Panc1 (cell line): ENCODE measurements at regions not wholly inside any gene's neighbourhood (a gene's known extent, or its start where the extent isn't known, plus 50 kb on each side); places are given as distances from the start of the nearest gene placed in this dataset.

Source experiments
- ATAC-seq: fragments of 200-7000 bp; cut with Tn5 transposase; 2 replicates; pipeline ENCODE4 v1.9.1; 2020; ENCODE audit warnings: mild to moderate bottlenecking, moderate library complexity
- BruUV-seq: library from RNA; stranded (reverse); fragments of 400-500 nt; replicated peaks from 2 replicates; lab custom pipeline; 2021; lab: Mats Ljungman, UMichigan
- CTCF ChIA-PET: fragments of 300-600 bp; sonication (Branson Sonifier 250); formaldehyde crosslinking; loops from one replicate; lab custom pipeline; 2022; ENCODE audit warnings: antibody characterized with exemption; lab: Charles Lee
- POLR2A ChIA-PET: fragments of 300-600 bp; sonication (Branson Sonifier 250); formaldehyde crosslinking; loops from one replicate; lab custom pipeline; 2022; ENCODE audit warnings: antibody characterized with exemption; lab: Charles Lee
- DNase-seq: peaks from one replicate; pipeline ENCODE4 v3.0.0-alpha.2; 2010; ENCODE audit warnings: low read depth, low spot score
- H3K27ac ChIP-seq: 2 replicates; pipeline ENCODE4 v1.5.1; 2011; ENCODE audit warnings: mild to moderate bottlenecking, low read length, inconsistent platforms
- H3K27me3 ChIP-seq: fragments of 200-500 bp; sonication (Bioruptor generic); 2 replicates; pipeline ENCODE4 v1.6.0; 2014; ENCODE audit warnings: low read length, inconsistent platforms; ENCODE audit not compliant: control insufficient read depth, insufficient read depth
- H3K36me3 ChIP-seq: fragments of 200-500 bp; sonication (Bioruptor generic); 2 replicates; pipeline ENCODE4 v1.5.1; 2014; ENCODE audit warnings: inconsistent platforms, mild to moderate bottlenecking, low read length, moderate library complexity; ENCODE audit not compliant: control insufficient read depth, insufficient read depth
- H3K4me1 ChIP-seq: 2 replicates; pipeline ENCODE4 v1.5.1; 2011; ENCODE audit warnings: inconsistent platforms, mild to moderate bottlenecking, low read length, moderate library complexity; ENCODE audit not compliant: control insufficient read depth, insufficient read depth
- H3K4me3 ChIP-seq, 2 experiments: 2 replicates each; pipeline ENCODE4 v1.5.1; 2011 to 2012; ENCODE audit warnings: low read depth in 2 of 2, low read length in 2 of 2, mild to moderate bottlenecking in 2 of 2, inconsistent platforms in 1 of 2, moderate library complexity in 1 of 2
- H3K9me3 ChIP-seq: fragments of 200-500 bp; sonication (Bioruptor generic); 2 replicates; pipeline ENCODE4 v1.5.1; 2014; ENCODE audit warnings: low read depth, mild to moderate bottlenecking, inconsistent platforms, low read length, moderate library complexity; ENCODE audit not compliant: control insufficient read depth, insufficient read depth
- POLR2AphosphoS5 ChIP-seq: IDR thresholded peaks from 2 replicates; pipeline ENCODE4 v1.6.1; 2012; ENCODE audit warnings: mild to moderate bottlenecking, low read depth, low read length, moderate library complexity
- SIN3A ChIP-seq: IDR thresholded peaks from 2 replicates; pipeline ENCODE4 v1.6.1; 2012; ENCODE audit warnings: low read depth, mild to moderate bottlenecking, low read length, moderate library complexity, borderline replicate concordance; ENCODE audit not compliant: insufficient read depth
- TCF7L2 ChIP-seq: IDR thresholded peaks from 2 replicates; pipeline ENCODE4 v1.6.1; 2011; ENCODE audit warnings: mild to moderate bottlenecking, low read depth, low read length, inconsistent platforms
- in situ Hi-C: cut with HindIII; loops from 2 replicates; pipeline ENCODE4 v1.10.0; 2016; ENCODE audit warnings: low sequenced_read_pairs, low pct_unique_long_range_greater_than_20kb
- intact Hi-C: fragments of 100-400 bp; cut with micrococcal nuclease; formaldehyde crosslinking; loops from one replicate; pipeline ENCODE4 v1.10.0; 2022; ENCODE audit not compliant: unreplicated experiment
- TF ChIP-seq, protein P1 (sequence below): fragments of 450-650 bp; IDR thresholded peaks from 2 replicates; pipeline ENCODE4 v1.5.1; 2017; ENCODE audit warnings: mild to moderate bottlenecking
- TF ChIP-seq, protein P2 (sequence below), 2 experiments: IDR thresholded peaks; 2 replicates each; pipeline ENCODE4 v1.6.1; 2011 to 2012; ENCODE audit warnings: low read depth in 2 of 2, control low read depth in 1 of 2, low read length in 1 of 2, mild to moderate bottlenecking in 1 of 2, moderate library complexity in 1 of 2; ENCODE audit not compliant: insufficient read depth in 1 of 2

DNA sequence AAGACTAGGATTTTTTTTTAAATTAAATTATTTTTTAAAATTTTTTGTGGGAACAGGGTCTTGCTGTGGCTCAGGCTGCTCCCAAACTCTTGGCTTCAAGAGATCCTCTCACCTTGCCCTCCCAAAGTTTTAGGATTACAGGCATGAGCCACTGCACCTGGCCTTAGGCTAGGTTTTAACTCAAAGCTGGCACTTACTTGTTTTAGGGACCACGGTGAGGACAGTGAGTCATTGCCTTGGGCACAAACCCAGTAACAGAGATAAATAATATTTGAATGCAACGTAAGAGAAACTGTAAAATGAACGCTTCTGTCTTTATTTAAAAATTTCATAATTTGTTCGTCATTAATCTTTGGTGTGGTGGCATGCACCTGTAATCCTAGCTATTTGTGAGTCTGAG is 96.6 kb downstream of the GATA3 start:
- ATAC-seq (no peak), DNase-seq (no peak)
- in situ Hi-C loops (no loop called here), intact Hi-C loops (no loop called here)
- H3K4me1 ChIP-seq = no peaks in the 10 kb centered on the region
- no peaks in the 10 kb centered on the region for H3K9me3 ChIP-seq
- H3K36me3 ChIP-seq = no peaks in the 10 kb centered on the region
- ChIA-PET CTCF (no interaction called here), POLR2A (no interaction called here)
- no peak overlapping the region for H3K27ac ChIP-seq
- no peak for TF ChIP-seq SIN3A
- no peak for TF ChIP-seq POLR2AphosphoS5
- no peak for TF ChIP-seq TCF7L2
- TF ChIP-seq, protein P1, sequence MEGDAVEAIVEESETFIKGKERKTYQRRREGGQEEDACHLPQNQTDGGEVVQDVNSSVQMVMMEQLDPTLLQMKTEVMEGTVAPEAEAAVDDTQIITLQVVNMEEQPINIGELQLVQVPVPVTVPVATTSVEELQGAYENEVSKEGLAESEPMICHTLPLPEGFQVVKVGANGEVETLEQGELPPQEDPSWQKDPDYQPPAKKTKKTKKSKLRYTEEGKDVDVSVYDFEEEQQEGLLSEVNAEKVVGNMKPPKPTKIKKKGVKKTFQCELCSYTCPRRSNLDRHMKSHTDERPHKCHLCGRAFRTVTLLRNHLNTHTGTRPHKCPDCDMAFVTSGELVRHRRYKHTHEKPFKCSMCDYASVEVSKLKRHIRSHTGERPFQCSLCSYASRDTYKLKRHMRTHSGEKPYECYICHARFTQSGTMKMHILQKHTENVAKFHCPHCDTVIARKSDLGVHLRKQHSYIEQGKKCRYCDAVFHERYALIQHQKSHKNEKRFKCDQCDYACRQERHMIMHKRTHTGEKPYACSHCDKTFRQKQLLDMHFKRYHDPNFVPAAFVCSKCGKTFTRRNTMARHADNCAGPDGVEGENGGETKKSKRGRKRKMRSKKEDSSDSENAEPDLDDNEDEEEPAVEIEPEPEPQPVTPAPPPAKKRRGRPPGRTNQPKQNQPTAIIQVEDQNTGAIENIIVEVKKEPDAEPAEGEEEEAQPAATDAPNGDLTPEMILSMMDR = no peak
- TF ChIP-seq, protein P2, sequence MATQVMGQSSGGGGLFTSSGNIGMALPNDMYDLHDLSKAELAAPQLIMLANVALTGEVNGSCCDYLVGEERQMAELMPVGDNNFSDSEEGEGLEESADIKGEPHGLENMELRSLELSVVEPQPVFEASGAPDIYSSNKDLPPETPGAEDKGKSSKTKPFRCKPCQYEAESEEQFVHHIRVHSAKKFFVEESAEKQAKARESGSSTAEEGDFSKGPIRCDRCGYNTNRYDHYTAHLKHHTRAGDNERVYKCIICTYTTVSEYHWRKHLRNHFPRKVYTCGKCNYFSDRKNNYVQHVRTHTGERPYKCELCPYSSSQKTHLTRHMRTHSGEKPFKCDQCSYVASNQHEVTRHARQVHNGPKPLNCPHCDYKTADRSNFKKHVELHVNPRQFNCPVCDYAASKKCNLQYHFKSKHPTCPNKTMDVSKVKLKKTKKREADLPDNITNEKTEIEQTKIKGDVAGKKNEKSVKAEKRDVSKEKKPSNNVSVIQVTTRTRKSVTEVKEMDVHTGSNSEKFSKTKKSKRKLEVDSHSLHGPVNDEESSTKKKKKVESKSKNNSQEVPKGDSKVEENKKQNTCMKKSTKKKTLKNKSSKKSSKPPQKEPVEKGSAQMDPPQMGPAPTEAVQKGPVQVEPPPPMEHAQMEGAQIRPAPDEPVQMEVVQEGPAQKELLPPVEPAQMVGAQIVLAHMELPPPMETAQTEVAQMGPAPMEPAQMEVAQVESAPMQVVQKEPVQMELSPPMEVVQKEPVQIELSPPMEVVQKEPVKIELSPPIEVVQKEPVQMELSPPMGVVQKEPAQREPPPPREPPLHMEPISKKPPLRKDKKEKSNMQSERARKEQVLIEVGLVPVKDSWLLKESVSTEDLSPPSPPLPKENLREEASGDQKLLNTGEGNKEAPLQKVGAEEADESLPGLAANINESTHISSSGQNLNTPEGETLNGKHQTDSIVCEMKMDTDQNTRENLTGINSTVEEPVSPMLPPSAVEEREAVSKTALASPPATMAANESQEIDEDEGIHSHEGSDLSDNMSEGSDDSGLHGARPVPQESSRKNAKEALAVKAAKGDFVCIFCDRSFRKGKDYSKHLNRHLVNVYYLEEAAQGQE (IDR thresholded peaks at IDR 0.05; ENCODE audit: insufficient read depth in 1 of 2, low read depth in 2 of 2, low read length in 1 of 2) = no peak
- no TSS peak for BruUV-seq
- no peak overlapping the region for H3K4me3 ChIP-seq
- no peaks in the 10 kb centered on the region for H3K27me3 ChIP-seq

DNA sequence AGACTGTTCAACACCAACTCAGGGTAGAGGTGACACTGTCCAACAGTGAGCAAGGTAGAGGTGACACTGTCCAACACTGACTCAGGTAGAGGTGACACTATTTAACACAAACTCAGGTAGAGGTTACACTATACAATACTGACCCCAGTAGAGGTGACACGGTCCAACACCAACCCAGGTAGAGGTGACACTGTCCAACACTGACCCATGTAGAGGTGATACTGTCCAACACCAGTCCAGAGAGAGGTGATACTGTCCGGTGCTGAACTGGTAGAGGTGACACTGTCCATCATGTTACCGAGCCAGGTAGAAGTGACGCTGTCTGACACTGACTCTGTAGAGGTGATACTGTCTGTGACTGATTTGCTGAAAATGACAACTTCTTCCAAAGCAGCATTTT is 102.4 kb downstream of the GATA3 start:
- POLR2A ChIA-PET = no interaction called here
- Histone ChIP-seq H3K27ac (no peak overlapping the region), H3K36me3 (no peaks in the 10 kb centered on the region), H3K9me3 (no peaks in the 10 kb centered on the region), H3K4me3 (no peak overlapping the region), H3K27me3 (no peaks in the 10 kb centered on the region), H3K4me1 (no peaks in the 10 kb centered on the region)
- in situ Hi-C loops (no loop called here), intact Hi-C loops (no loop called here)
- DNase-seq (no peak), ATAC-seq (no peak)
- TF ChIP-seq POLR2AphosphoS5 = no peak
- TF ChIP-seq, protein P2 (IDR thresholded peaks at IDR 0.05; ENCODE audit: insufficient read depth in 1 of 2, low read depth in 2 of 2, low read length in 1 of 2) = no peak
- no peak for TF ChIP-seq SIN3A
- TF ChIP-seq TCF7L2 = no peak
- TF ChIP-seq, protein P1 = no peak
- CTCF ChIA-PET = interaction anchor here (0.5 kb wide), 1 partner anchor 247 kb away, joined by 3 read pairs; no protein-coding TSS in a partner anchor
- no TSS peak for BruUV-seq
